Choroid plexus epithelial cell (primary cell): ENCODE measurements at regions not wholly inside any gene's neighbourhood (a gene's known extent, or its start where the extent isn't known, plus 50 kb on each side); places are given as distances from the start of the nearest gene placed in this dataset.

Experiments used
- DNase-seq: peaks from one replicate; pipeline ENCODE4 v3.0.0-alpha.2; 2010; ENCODE audit warnings: low read depth
- H3K4me3 ChIP-seq: 2 replicates; pipeline ENCODE4 v1.5.1; 2011; ENCODE audit warnings: low read depth, mild to moderate bottlenecking, control low read depth, low read length, moderate library complexity
- TF ChIP-seq, protein P1 (sequence below): conservative IDR thresholded peaks from 2 replicates; pipeline ENCODE4 v1.5.1; 2011; ENCODE audit warnings: low read depth, mild to moderate bottlenecking, control low read depth, inconsistent platforms, low read length, moderate library complexity

DNA sequence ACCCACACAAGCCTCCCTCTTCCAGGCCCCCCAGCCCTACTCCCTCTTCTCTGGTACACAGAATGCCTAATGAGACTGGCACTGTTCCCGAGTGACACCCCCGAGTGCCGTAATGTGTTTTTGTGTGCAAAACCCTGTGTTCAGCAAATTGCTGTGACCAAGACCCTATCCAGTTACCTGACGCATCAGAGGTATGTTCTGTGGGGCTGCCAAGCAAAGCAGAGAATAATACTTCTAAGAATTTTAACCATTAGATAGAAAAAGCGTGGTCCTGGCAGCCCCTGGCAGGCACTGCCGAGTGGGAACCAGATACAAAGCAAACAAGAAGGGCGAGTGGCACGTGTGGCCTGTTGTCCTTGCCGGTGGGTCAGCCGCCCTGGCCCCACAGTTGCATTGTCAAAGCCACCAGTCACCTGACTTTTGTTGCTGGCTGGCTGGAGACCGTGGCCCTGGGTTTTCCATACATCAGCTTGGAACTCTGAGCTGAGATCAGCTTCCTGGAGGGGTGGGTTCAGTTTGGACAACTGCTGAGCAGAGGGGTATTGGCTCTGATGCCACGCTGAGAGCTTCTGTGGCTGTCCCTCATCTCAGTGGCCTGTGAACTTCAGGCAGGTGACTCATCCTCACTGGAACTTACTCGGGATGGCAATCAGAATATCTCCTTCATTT lies 69.1 kb upstream of the BRD7 start:
- TF ChIP-seq, protein P1, sequence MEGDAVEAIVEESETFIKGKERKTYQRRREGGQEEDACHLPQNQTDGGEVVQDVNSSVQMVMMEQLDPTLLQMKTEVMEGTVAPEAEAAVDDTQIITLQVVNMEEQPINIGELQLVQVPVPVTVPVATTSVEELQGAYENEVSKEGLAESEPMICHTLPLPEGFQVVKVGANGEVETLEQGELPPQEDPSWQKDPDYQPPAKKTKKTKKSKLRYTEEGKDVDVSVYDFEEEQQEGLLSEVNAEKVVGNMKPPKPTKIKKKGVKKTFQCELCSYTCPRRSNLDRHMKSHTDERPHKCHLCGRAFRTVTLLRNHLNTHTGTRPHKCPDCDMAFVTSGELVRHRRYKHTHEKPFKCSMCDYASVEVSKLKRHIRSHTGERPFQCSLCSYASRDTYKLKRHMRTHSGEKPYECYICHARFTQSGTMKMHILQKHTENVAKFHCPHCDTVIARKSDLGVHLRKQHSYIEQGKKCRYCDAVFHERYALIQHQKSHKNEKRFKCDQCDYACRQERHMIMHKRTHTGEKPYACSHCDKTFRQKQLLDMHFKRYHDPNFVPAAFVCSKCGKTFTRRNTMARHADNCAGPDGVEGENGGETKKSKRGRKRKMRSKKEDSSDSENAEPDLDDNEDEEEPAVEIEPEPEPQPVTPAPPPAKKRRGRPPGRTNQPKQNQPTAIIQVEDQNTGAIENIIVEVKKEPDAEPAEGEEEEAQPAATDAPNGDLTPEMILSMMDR, result no peak
- no peak for DNase-seq

DNA sequence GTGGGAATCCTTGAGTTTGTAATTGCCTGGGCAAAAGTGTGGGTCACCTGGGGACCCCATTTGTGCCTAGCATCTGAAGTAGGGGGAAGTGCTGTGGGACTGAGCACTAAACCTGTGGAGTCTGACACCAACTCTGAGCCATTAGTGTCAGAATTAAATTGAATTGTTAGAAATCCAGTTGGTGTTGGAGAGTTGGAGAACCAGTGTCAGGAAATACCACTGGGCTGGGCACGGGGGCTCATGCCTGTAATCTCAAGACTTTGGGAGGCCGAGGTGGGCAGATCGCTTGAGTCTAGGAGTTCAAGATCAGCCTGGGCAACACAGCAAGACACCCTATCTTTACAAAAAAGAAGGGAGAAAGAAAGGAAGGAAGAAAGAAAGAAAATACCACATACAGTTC lies 67.5 kb upstream of the BRD7 start:
- TF ChIP-seq, protein P1, result no peak
- H3K4me3 ChIP-seq, result no peak overlapping the region
- no peak for DNase-seq

More for the DNA sequence above, 69.1 kb upstream of the BRD7 start:
- H3K4me3 ChIP-seq, result no peak overlapping the region

DNA sequence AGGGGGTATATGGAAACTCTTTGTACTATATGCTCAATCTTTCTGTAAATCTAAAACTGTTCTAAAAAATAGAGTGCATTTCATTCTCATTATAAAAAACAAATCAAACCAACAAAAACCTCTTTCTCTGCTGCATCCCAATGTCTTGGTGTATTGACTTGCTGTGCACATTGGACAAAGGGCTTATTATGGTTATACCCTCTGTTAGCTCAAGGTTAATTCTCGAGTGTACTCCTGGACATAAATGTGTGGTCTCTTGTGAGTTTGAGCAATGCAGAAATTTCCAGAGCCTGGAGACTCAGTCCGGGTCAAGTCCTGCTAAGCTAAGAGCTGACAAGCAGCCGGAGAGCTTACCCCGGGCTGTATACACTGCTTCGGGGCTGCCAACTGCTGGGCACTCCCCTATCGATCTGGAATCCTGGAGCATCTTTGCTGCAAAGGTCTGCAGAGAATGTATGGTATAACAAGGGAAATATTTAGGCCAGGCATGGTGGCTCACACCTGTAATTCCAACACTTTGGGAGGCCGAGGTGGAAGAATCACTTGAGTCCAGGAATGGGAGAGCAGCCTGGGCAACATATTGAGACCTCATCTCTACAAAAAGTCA lies 66.2 kb upstream of the BRD7 start:
- DNase-seq, result no peak
- TF ChIP-seq, protein P1, result no peak
- no peak overlapping the region for H3K4me3 ChIP-seq

DNA sequence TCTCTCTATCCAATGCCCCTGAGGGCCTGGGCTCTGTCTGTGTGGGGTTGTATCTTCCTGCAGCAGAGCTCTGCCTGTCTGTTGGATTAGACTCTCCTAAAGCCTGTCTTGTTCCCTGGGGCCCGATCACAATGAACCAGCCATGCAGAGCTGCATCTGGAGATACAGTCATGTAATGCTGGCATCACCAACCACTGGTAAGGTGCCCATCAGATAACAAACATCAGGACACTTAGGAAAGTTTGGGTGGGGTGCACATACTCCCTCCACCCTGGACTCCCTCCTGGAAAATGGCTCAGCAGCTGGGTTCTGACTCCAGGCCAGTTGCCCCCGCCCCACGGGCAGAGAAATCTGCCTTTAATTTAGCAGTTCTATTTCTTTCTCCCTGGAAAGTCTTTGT lies 61.3 kb upstream of the BRD7 start:
- no peak for DNase-seq
- TF ChIP-seq, protein P1, result no peak
- no peak overlapping the region for H3K4me3 ChIP-seq

DNA sequence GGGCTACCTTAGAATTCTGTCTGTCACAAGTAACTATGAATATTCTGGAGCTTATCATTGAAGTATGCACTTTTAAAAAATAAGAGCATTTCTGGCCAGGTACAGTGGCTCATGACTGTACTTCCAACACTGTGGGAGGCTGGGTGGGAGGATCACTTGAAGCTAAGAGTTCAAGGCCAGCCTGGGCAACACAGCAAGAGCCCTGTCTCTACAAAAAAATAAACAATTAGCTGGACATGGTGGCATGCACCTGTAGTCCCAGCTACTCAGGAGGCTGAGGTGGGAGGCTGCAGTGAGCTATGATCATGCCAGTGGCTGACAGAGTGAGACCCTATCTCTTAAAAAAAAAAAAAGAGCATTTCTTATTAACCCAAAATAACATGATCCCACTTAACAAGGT lies 60.0 kb upstream of the BRD7 start:
- DNase-seq, result no peak
- TF ChIP-seq, protein P1, result no peak
- no peak overlapping the region for H3K4me3 ChIP-seq

DNA sequence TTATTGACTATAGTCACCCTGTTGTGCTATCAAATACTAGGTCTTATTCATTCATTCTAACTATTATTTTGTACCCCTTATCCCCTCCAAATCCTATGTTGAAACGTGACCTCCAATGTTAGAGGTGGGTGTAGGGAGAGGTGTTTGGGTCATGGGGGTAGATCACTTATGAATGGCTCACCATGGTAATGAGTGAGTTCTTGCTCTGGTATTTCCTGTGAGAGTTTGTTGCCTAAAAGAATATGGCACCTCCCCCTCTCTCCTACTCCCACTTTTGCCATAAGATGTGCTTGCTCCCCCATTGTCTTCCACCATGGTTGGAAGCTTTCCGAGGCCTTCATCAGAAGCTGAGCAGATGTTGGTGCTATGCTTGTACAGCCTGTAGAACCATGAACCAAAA lies 59.3 kb upstream of the BRD7 start:
- TF ChIP-seq, protein P1, result no peak
- H3K4me3 ChIP-seq, result no peak overlapping the region
- no peak for DNase-seq

DNA sequence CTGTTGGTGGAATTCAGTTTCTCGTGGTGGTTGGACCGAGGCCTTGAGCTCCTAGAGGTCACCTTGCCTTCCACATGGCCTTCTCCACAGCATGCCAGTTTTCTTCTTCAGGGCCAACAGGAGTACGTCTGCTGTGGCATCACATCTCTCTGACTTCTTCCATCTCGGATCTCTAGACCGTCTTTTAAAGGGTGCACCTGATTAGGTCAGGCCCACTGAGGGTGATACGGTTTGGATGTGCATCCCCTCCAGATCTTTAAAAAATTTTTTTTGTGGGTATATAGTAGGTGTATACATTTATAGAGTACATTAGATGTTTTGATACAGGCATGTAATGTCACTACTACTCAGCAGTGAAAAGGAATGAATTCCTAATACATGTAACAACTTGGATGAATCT lies 58.3 kb upstream of the BRD7 start:
- no peak overlapping the region for H3K4me3 ChIP-seq
- DNase-seq, result no peak
- TF ChIP-seq, protein P1, result no peak
